Progenitor cell of endocrine pancreas (in vitro differentiated cells): ENCODE measurements at regions not wholly inside any gene's neighbourhood (a gene's known extent, or its start where the extent isn't known, plus 50 kb on each side); places are given as distances from the start of the nearest gene placed in this dataset.

Source experiments
- DNase-seq: peaks from one replicate; pipeline ENCODE4 v3.0.0; 2021; ENCODE audit warnings: low spot score; ENCODE audit not compliant: unreplicated experiment
- H3K27ac Mint-ChIP-seq: 2 replicates; pipeline ENCODE4 v1.8.0; 2021; ENCODE audit warnings: mild to moderate bottlenecking, moderate library complexity, mixed read lengths
- H3K27me3 Mint-ChIP-seq: 2 replicates; pipeline ENCODE4 v1.8.0; 2021; ENCODE audit warnings: mixed read lengths
- H3K36me3 Mint-ChIP-seq: 2 replicates; pipeline ENCODE4 v1.8.0; 2022; ENCODE audit warnings: mixed read lengths; ENCODE audit not compliant: insufficient read depth
- H3K4me1 Mint-ChIP-seq: 2 replicates; pipeline ENCODE4 v1.8.0; 2021; ENCODE audit warnings: low read depth, mixed read lengths
- H3K4me3 Mint-ChIP-seq: 2 replicates; pipeline ENCODE4 v1.8.0; 2021; ENCODE audit warnings: low read depth, mild to moderate bottlenecking, moderate library complexity, mixed read lengths
- H3K9me3 Mint-ChIP-seq: 2 replicates; pipeline ENCODE4 v1.8.0; 2021; ENCODE audit warnings: low read depth, mixed read lengths
- TF ChIP-seq, protein P1 (sequence below): fragments of 200-600 bp; sonication (generic); IDR thresholded peaks from one replicate; pipeline ENCODE4 v1.5.0; 2021; ENCODE audit warnings: antibody characterized with exemption, mild to moderate bottlenecking; ENCODE audit not compliant: unreplicated experiment

DNA sequence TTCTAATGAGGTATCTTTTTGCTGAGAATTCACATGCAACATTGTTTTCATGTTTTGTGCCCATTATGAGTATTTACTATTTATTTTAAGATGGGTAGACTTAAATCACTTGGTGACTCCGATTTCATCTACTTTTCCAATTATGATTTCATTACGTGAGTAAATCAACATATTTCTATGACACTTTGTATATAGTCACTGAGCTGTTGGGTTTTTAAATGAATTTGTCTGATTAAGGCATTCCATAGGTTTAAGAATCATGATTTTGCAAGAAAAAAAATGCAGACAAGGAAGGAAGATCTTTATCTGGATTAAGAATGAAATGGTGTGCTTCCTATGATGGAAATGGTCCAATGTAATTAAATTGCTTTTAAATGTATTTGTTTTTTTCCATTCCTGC lies 661.9 kb downstream of the ANXA1 start:
- Mint-ChIP-seq H3K4me1 (no peaks in the 10 kb centered on the region), H3K36me3 (no peaks in the 10 kb centered on the region), H3K4me3 (no peak overlapping the region), H3K27ac (no peak overlapping the region), H3K9me3 (no peaks in the 10 kb centered on the region), H3K27me3 (no peaks in the 10 kb centered on the region)
- TF ChIP-seq, protein P1, sequence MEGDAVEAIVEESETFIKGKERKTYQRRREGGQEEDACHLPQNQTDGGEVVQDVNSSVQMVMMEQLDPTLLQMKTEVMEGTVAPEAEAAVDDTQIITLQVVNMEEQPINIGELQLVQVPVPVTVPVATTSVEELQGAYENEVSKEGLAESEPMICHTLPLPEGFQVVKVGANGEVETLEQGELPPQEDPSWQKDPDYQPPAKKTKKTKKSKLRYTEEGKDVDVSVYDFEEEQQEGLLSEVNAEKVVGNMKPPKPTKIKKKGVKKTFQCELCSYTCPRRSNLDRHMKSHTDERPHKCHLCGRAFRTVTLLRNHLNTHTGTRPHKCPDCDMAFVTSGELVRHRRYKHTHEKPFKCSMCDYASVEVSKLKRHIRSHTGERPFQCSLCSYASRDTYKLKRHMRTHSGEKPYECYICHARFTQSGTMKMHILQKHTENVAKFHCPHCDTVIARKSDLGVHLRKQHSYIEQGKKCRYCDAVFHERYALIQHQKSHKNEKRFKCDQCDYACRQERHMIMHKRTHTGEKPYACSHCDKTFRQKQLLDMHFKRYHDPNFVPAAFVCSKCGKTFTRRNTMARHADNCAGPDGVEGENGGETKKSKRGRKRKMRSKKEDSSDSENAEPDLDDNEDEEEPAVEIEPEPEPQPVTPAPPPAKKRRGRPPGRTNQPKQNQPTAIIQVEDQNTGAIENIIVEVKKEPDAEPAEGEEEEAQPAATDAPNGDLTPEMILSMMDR: no peak
- DNase-seq: no peak

DNA sequence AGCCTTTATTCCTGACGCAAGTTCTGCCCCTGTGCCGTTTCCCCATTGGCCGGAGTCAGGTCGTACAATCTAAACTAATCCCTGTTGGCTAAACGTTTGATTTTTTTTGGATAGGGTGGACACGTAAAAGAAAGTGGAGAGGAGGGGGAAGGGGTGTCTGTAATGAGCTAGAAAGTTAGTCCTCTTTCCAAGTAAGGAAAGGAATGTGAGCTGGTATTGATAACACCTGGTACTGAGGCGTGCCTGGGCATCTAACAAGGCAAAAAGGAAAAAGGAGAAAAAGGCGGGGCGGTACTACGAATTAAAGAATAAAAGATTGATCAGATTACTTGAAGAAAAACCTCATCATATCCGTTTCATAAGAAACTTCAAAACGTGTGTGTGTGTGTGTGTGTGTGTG lies 665.2 kb downstream of the ANXA1 start:
- H3K4me3 Mint-ChIP-seq: no peak overlapping the region
- no peaks in the 10 kb centered on the region for H3K36me3 Mint-ChIP-seq
- H3K9me3 Mint-ChIP-seq: no peaks in the 10 kb centered on the region
- TF ChIP-seq, protein P1: no peak
- no peaks in the 10 kb centered on the region for H3K4me1 Mint-ChIP-seq
- H3K27me3 Mint-ChIP-seq: no peaks in the 10 kb centered on the region
- no peak overlapping the region for H3K27ac Mint-ChIP-seq
- no peak for DNase-seq

- TF ChIP-seq, protein P1: no peak
- H3K36me3 Mint-ChIP-seq: no peaks in the 10 kb centered on the region
- no peak overlapping the region for H3K27ac Mint-ChIP-seq
Measured at GRCh38 chr9:73824671-73825070, 672.5 kb upstream of the RORB start.

GRCh38 chr9:73838871-73839270 lies 658.3 kb upstream of the RORB start:
- Mint-ChIP-seq H3K27ac (no peak overlapping the region), H3K4me1 (peaks cover 12% of the 10 kb centered on the region), H3K27me3 (no peaks in the 10 kb centered on the region), H3K9me3 (no peaks in the 10 kb centered on the region), H3K4me3 (no peak overlapping the region), H3K36me3 (no peaks in the 10 kb centered on the region)
- TF ChIP-seq, protein P1: no peak
- no peak for DNase-seq

More at GRCh38 chr9:73824671-73825070, 672.5 kb upstream of the RORB start:
- no peak for DNase-seq
- H3K4me3 Mint-ChIP-seq: no peak overlapping the region
- H3K9me3 Mint-ChIP-seq: no peaks in the 10 kb centered on the region
- H3K4me1 Mint-ChIP-seq: no peaks in the 10 kb centered on the region
- no peaks in the 10 kb centered on the region for H3K27me3 Mint-ChIP-seq

- no peak overlapping the region for H3K27ac Mint-ChIP-seq
- H3K36me3 Mint-ChIP-seq: no peaks in the 10 kb centered on the region
- no peak overlapping the region for H3K4me3 Mint-ChIP-seq
- H3K9me3 Mint-ChIP-seq: no peaks in the 10 kb centered on the region
- no peaks in the 10 kb centered on the region for H3K27me3 Mint-ChIP-seq
- peaks cover 12% of the 10 kb centered on the region for H3K4me1 Mint-ChIP-seq
- TF ChIP-seq, protein P1: no peak
- no peak for DNase-seq
Measured at GRCh38 chr9:73839471-73839870, 657.7 kb upstream of the RORB start.
